ENCODE measurements at regions not wholly inside any gene's neighbourhood (a gene's known extent, or its start where the extent isn't known, plus 50 kb on each side); places are given as distances from the start of the nearest gene placed in this dataset.
"Not testable (repeated sequence)": the region's sequence is repeated elsewhere in the genome, so short reads cannot be mapped to it uniquely, and the experiment has no call there.

GRCh38 chr10:37733822-37734221 lies 123.6 kb downstream of the ZNF248 start:
- in situ Hi-C loops (cut with MboI; ENCODE audit: low sequenced_read_pairs), result no loop called here

GRCh38 chr10:37732685-37733084 lies 124.7 kb downstream of the ZNF248 start:
- in situ Hi-C loops (cut with MboI; ENCODE audit: low sequenced_read_pairs), result no loop called here
- Histone ChIP-seq H3K36me3 (replicated peaks) (no peaks in the 10 kb centered on the region), H3K9me3 (no peaks in the 10 kb centered on the region), H3K4me3 (no peak overlapping the region), H3K4me1 (no peaks in the 10 kb centered on the region), H3K27me3 (ENCODE audit: low read depth) (no peaks in the 10 kb centered on the region)
- no peak for DNase-seq (ENCODE audit: low spot score in 2 of 2)

More at GRCh38 chr10:37733822-37734221, 123.6 kb downstream of the ZNF248 start:
- no peak for DNase-seq (ENCODE audit: low spot score in 2 of 2)
- no peaks in the 10 kb centered on the region for H3K27me3 ChIP-seq (ENCODE audit: low read depth)
- H3K4me3 ChIP-seq, result no peak overlapping the region
- H3K36me3 ChIP-seq (replicated peaks), result no peaks in the 10 kb centered on the region
- H3K9me3 ChIP-seq, result no peaks in the 10 kb centered on the region
- H3K4me1 ChIP-seq, result no peaks in the 10 kb centered on the region

- no peaks in the 10 kb centered on the region for H3K9me3 ChIP-seq
- DNase-seq (ENCODE audit: low spot score in 2 of 2), result no peak
- in situ Hi-C loops (cut with MboI; ENCODE audit: low sequenced_read_pairs), result no loop called here
Measured at GRCh38 chr10:37728830-37729229, 128.6 kb downstream of the ZNF248 start.

GRCh38 chr10:37727491-37728352 lies 129.7 kb downstream of the ZNF248 start:
- no peaks in the 10 kb centered on the region for H3K9me3 ChIP-seq
- H3K27me3 ChIP-seq (ENCODE audit: low read depth), result no peaks in the 10 kb centered on the region
- no peak for DNase-seq (ENCODE audit: low spot score in 2 of 2)
- in situ Hi-C loops (cut with MboI; ENCODE audit: low sequenced_read_pairs), result no loop called here
- H3K4me1 ChIP-seq, result no peaks in the 10 kb centered on the region
- no peak overlapping the region for H3K4me3 ChIP-seq
- H3K36me3 ChIP-seq (replicated peaks), result no peaks in the 10 kb centered on the region

More at GRCh38 chr10:37728830-37729229, 128.6 kb downstream of the ZNF248 start:
- Histone ChIP-seq H3K4me3 (no peak overlapping the region), H3K36me3 (replicated peaks) (no peaks in the 10 kb centered on the region), H3K27me3 (ENCODE audit: low read depth) (no peaks in the 10 kb centered on the region), H3K4me1 (no peaks in the 10 kb centered on the region)

- no peaks in the 10 kb centered on the region for H3K27me3 ChIP-seq (ENCODE audit: low read depth)
- H3K4me1 ChIP-seq, result no peaks in the 10 kb centered on the region
- in situ Hi-C loops (cut with MboI; ENCODE audit: low sequenced_read_pairs), result no loop called here
- no peaks in the 10 kb centered on the region for H3K36me3 ChIP-seq (replicated peaks)
- no peak for DNase-seq (ENCODE audit: low spot score in 2 of 2)
- H3K4me3 ChIP-seq, result no peak overlapping the region
- no peaks in the 10 kb centered on the region for H3K9me3 ChIP-seq
Measured at GRCh38 chr10:37721100-37721499, 136.3 kb downstream of the ZNF248 start.

- H3K4me1 ChIP-seq; in situ Hi-C loops (cut with MboI; ENCODE audit: low sequenced_read_pairs); H3K36me3 ChIP-seq (replicated peaks); H3K27me3 ChIP-seq (ENCODE audit: low read depth); DNase-seq (ENCODE audit: low spot score in 2 of 2); H3K9me3 ChIP-seq; H3K4me3 ChIP-seq: not testable (repeated sequence)
Measured at GRCh38 chr10:37718060-37718459, 139.3 kb downstream of the ZNF248 start.

GRCh38 chr10:37713642-37714041 lies 143.8 kb downstream of the ZNF248 start:
- no peaks in the 10 kb centered on the region for H3K27me3 ChIP-seq (ENCODE audit: low read depth)
- in situ Hi-C loops (cut with MboI; ENCODE audit: low sequenced_read_pairs), result no loop called here
- no peak overlapping the region for H3K4me3 ChIP-seq
- no peaks in the 10 kb centered on the region for H3K4me1 ChIP-seq
- DNase-seq (ENCODE audit: low spot score in 2 of 2), result no peak
- no peaks in the 10 kb centered on the region for H3K36me3 ChIP-seq (replicated peaks)
- no peaks in the 10 kb centered on the region for H3K9me3 ChIP-seq

GRCh38 chr10:37713132-37713501 lies 144.3 kb downstream of the ZNF248 start:
- Histone ChIP-seq H3K27me3 (ENCODE audit: low read depth) (no peaks in the 10 kb centered on the region), H3K36me3 (replicated peaks) (no peaks in the 10 kb centered on the region), H3K4me1 (no peaks in the 10 kb centered on the region), H3K4me3 (no peak overlapping the region), H3K9me3 (no peaks in the 10 kb centered on the region)
- no peak for DNase-seq (ENCODE audit: low spot score in 2 of 2)
- in situ Hi-C loops (cut with MboI; ENCODE audit: low sequenced_read_pairs), result no loop called here

GRCh38 chr10:37712489-37713131 lies 144.8 kb downstream of the ZNF248 start:
- no peaks in the 10 kb centered on the region for H3K9me3 ChIP-seq
- H3K27me3 ChIP-seq (ENCODE audit: low read depth), result no peaks in the 10 kb centered on the region
- in situ Hi-C loops (cut with MboI; ENCODE audit: low sequenced_read_pairs), result no loop called here

GRCh38 chr10:37711617-37712488 lies 145.6 kb downstream of the ZNF248 start:
- Histone ChIP-seq H3K4me1 (no peaks in the 10 kb centered on the region), H3K36me3 (replicated peaks) (no peaks in the 10 kb centered on the region), H3K27me3 (ENCODE audit: low read depth) (no peaks in the 10 kb centered on the region), H3K4me3 (no peak overlapping the region), H3K9me3 (no peaks in the 10 kb centered on the region)
- no peak for DNase-seq (ENCODE audit: low spot score in 2 of 2)
- in situ Hi-C loops (cut with MboI; ENCODE audit: low sequenced_read_pairs), result no loop called here

More at GRCh38 chr10:37712489-37713131, 144.8 kb downstream of the ZNF248 start:
- DNase-seq (ENCODE audit: low spot score in 2 of 2), result no peak
- Histone ChIP-seq H3K36me3 (replicated peaks) (no peaks in the 10 kb centered on the region), H3K4me3 (no peak overlapping the region), H3K4me1 (no peaks in the 10 kb centered on the region)

GRCh38 chr10:37710831-37711616 lies 146.4 kb downstream of the ZNF248 start:
- Histone ChIP-seq H3K9me3 (no peaks in the 10 kb centered on the region), H3K4me3 (no peak overlapping the region), H3K27me3 (ENCODE audit: low read depth) (no peaks in the 10 kb centered on the region), H3K36me3 (replicated peaks) (no peaks in the 10 kb centered on the region), H3K4me1 (no peaks in the 10 kb centered on the region)
- no peak for DNase-seq (ENCODE audit: low spot score in 2 of 2)
- in situ Hi-C loops (cut with MboI; ENCODE audit: low sequenced_read_pairs), result no loop called here

- in situ Hi-C loops (cut with MboI; ENCODE audit: low sequenced_read_pairs), result no loop called here
- no peaks in the 10 kb centered on the region for H3K9me3 ChIP-seq
- no peak for DNase-seq (ENCODE audit: low spot score in 2 of 2)
Measured at GRCh38 chr10:37707829-37708578, 149.4 kb downstream of the ZNF248 start.

More at GRCh38 chr10:37707829-37708578, 149.4 kb downstream of the ZNF248 start:
- no peaks in the 10 kb centered on the region for H3K27me3 ChIP-seq (ENCODE audit: low read depth)
- no peak overlapping the region for H3K4me3 ChIP-seq
- H3K36me3 ChIP-seq (replicated peaks), result no peaks in the 10 kb centered on the region
- no peaks in the 10 kb centered on the region for H3K4me1 ChIP-seq

Data from HAP-1 (cell line).